PFSK-1 (cell line): ENCODE measurements at regions not wholly inside any gene's neighbourhood (a gene's known extent, or its start where the extent isn't known, plus 50 kb on each side); places are given as distances from the start of the nearest gene placed in this dataset.

Experiments
- FOXP2 ChIP-seq: optimal IDR thresholded peaks from 2 replicates; pipeline ENCODE3; 2011; ENCODE audit warnings: borderline replicate concordance, control low read depth, inconsistent platforms; ENCODE audit not compliant: insufficient read depth; ENCODE audit errors: extremely low read length, extremely low read depth
- POLR2AphosphoS5 ChIP-seq: IDR thresholded peaks from 2 replicates; pipeline ENCODE4 v1.6.1; 2012; ENCODE audit warnings: low read depth, mild to moderate bottlenecking, control low read depth, low read length, moderate library complexity
- REST ChIP-seq, 2 experiments: IDR thresholded peaks; 2 replicates each; pipeline versions ENCODE4 v1.6.1 to v1.8.0; 2011 to 2012; ENCODE audit warnings: low read depth in 2 of 2, low read length in 2 of 2, control low read depth in 1 of 2, inconsistent platforms in 1 of 2, mild to moderate bottlenecking in 1 of 2, moderate library complexity in 1 of 2; ENCODE audit not compliant: insufficient read depth in 1 of 2
- SIN3A ChIP-seq: IDR thresholded peaks from 2 replicates; pipeline ENCODE4 v1.6.1; 2012; ENCODE audit warnings: mild to moderate bottlenecking, low read length, moderate library complexity, borderline replicate concordance; ENCODE audit not compliant: insufficient read depth
- TAF1 ChIP-seq: IDR thresholded peaks from 2 replicates; pipeline ENCODE4 v1.6.1; 2012; ENCODE audit warnings: low read length, control low read depth, borderline replicate concordance; ENCODE audit not compliant: insufficient read depth

- TF ChIP-seq REST (IDR thresholded peaks at IDR 0.05; ENCODE audit: insufficient read depth in 1 of 2, low read depth in 2 of 2, low read length in 2 of 2) (no peak), POLR2AphosphoS5 (no peak), FOXP2 (no peak), TAF1 (no peak), SIN3A (no peak)
Measured at GRCh38 chr6:115668211-115668610, 392.5 kb downstream of the FRK start.
